Cardiac fibroblast (primary cell): ENCODE measurements at regions not wholly inside any gene's neighbourhood (a gene's known extent, or its start where the extent isn't known, plus 50 kb on each side); places are given as distances from the start of the nearest gene placed in this dataset.

Experiments
- DNase-seq, 2 donors: peaks; one replicate each; pipeline versions ENCODE4 v3.0.0 to v3.0.0-alpha.2; 2010; ENCODE audit warnings: low read depth in 2 of 2
- H3K4me3 ChIP-seq, 2 donors: replicated peaks in 1 of 2; 1 replicate in 1 of 2; 2 replicates in 1 of 2; pipeline ENCODE4 v1.5.1; 2011; ENCODE audit warnings: low read depth in 2 of 2, low read length in 2 of 2, mild to moderate bottlenecking in 2 of 2, moderate library complexity in 1 of 2
- TF ChIP-seq, protein P1 (sequence below): IDR thresholded peaks from one replicate; pipeline ENCODE4 v1.5.1; 2011; ENCODE audit warnings: low read depth, mild to moderate bottlenecking, low read length, inconsistent platforms

DNA sequence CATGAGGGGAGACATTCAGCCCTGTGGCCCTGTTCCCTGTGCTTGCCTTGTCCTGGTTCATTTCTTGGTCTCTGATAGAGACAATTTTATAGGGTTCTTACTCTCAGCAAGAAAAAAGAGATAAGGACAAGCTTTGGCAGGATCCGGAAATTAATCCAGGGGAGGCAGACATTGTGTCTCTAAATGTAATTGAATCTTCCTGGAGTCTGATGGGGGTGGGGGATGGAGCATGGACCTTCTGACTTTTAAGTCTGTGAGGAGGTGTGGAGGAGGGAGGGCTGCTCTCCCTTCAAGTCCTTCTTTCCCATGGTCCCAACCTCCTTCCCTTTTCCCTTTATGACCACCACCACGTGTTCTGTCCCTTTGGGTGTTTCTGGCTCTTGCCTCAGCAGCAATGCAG is 512.7 kb downstream of the DHX35 start:
- DNase-seq = no peak
- H3K4me3 ChIP-seq = no peak overlapping the region
- TF ChIP-seq, protein P1, sequence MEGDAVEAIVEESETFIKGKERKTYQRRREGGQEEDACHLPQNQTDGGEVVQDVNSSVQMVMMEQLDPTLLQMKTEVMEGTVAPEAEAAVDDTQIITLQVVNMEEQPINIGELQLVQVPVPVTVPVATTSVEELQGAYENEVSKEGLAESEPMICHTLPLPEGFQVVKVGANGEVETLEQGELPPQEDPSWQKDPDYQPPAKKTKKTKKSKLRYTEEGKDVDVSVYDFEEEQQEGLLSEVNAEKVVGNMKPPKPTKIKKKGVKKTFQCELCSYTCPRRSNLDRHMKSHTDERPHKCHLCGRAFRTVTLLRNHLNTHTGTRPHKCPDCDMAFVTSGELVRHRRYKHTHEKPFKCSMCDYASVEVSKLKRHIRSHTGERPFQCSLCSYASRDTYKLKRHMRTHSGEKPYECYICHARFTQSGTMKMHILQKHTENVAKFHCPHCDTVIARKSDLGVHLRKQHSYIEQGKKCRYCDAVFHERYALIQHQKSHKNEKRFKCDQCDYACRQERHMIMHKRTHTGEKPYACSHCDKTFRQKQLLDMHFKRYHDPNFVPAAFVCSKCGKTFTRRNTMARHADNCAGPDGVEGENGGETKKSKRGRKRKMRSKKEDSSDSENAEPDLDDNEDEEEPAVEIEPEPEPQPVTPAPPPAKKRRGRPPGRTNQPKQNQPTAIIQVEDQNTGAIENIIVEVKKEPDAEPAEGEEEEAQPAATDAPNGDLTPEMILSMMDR = no peak

DNA sequence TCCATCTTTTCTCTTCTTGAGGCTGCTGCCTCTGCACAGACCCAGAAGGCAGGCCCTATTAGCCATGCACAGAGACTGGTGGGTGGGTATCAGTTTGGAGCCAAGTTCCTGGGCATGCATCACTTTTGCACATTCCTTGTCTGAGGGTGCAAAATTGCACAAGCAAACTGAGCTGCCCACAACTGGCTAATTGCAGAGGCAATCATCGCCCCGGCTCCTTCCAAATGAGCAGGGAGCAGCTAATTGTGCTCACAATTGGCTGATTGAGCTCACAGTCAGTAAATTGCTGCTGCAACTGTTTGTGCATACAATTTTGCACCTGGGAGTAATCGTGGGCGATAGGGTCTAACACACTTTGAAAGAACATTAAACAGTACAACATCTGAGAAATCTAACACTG is 511.4 kb downstream of the DHX35 start:
- TF ChIP-seq, protein P1 = no peak
- no peak overlapping the region for H3K4me3 ChIP-seq
- no peak for DNase-seq

DNA sequence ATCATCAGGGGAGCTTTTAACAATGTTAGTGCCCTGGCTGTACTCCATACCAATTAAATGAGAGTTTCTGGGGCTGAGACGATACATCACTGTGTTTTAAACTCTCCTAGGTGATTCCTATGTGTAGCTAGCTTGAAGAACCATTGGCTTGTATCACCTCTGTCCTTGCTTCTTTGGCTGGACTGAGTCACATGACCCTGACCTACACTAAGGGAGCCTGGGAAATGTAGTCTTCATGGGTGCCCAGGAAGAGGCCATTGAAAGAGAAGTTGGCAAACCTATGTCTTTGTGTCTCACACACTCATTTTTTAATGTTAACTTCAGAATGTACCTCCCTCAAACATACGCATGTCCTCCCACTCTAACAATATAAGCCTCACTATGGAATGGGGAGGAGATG is 506.6 kb downstream of the DHX35 start:
- no peak for DNase-seq
- no peak overlapping the region for H3K4me3 ChIP-seq
- TF ChIP-seq, protein P1 = no peak

DNA sequence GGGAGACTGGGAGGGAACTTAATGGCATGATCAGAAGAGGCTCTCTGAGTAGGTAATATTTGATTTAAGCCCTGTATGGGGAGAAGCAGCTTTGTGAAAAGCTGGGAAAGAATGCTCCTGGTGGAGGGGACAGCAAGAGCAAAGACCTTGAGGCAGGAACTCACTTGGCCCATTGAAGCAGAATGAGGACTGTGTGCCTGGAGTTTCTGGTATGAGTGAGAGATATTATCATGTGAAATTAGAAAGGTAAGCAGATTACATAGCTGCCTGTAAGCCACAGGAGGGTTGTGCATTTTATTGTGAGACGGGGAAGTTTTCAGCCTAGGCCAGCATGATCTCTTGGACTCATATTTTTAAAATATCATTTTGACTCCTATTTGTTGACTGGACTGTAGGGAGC is 502.1 kb downstream of the DHX35 start:
- no peak for DNase-seq
- TF ChIP-seq, protein P1 = no peak
- H3K4me3 ChIP-seq = no peak overlapping the region

DNA sequence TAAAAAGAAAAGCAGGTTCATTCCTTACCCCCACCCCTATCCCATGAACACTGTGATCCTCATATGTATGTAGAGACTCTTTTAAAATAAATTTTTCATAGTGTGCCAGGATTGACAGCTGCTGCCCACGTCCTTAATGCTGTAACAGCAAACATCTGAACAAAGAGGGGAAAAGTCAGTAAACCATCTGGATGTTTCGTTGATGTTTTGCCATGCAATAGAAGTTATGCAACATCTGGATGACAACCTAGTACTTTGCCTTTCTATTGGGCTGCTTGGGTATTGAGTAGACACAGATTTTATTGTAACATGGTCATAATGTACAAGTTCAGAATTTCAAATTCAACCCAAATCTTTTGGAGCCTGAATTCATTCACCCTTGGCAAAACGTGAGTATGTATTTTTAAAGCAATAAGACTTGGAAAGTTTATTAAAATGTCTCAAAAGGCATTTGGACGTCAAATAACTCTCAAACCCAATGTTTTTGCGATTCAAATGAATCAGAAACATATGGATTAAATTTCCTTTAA is 500.3 kb downstream of the DHX35 start:
- no peak overlapping the region for H3K4me3 ChIP-seq
- DNase-seq = no peak
- TF ChIP-seq, protein P1 = no peak

DNA sequence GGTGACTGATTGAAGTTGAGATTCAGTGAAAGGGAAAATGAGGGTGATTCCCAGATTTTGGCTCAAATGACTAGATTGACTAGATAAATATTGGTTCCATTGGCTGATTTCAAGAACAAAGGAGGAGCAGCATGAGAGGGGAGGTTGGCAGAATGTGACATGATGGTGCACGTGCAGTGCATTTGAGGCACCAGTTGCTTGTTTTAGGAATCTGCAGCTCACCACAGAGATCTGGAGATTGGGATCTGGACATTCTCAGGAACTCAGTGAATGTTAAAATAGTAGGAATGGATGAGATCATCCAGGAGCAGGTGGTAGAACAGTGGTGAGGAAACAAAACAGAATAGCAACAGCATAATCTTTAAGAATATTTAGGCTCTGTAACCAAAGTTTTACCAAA is 496.3 kb downstream of the DHX35 start:
- TF ChIP-seq, protein P1 = no peak
- H3K4me3 ChIP-seq = no peak overlapping the region
- no peak for DNase-seq

DNA sequence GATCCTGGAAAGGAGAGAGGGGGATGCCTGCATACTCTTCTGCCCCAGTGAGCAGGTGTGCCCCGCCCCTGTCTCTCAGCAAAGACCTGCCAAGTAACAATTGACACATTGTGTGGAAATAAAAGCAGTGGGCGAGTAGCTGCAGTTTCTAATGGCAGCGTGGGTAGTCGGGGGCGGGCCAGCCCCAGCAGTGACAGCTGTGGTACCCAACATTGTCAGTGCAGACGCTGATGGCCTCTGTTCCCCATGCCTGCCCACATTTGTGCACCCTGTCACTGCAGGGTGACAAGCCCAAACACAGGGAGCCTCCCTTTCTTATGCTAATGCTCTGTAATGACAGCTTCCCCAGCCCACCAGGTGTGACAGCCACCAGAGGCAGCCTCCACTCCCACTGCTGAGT is 491.7 kb downstream of the DHX35 start:
- no peak overlapping the region for H3K4me3 ChIP-seq
- no peak for DNase-seq
- TF ChIP-seq, protein P1 = no peak
